HEK293 (cell line): ENCODE measurements at regions not wholly inside any gene's neighbourhood (a gene's known extent, or its start where the extent isn't known, plus 50 kb on each side); places are given as distances from the start of the nearest gene placed in this dataset.

ENCODE experiments used
- CTCF ChIA-PET: fragments of 350-600 bp; formaldehyde crosslinking; extraction: SDS; loops from one replicate; lab custom pipeline; 2021; ENCODE audit warnings: antibody characterized with exemption; lab: Yijun Ruan, JAX
- POLR2A ChIA-PET: fragments of 300-600 bp; formaldehyde crosslinking; extraction: SDS; loops from one replicate; lab custom pipeline; 2020; ENCODE audit warnings: antibody characterized with exemption, inconsistent platforms; lab: Yijun Ruan, JAX
- H3K27ac ChIP-seq: fragments of 200-500 bp; sonication (Bioruptor generic); 2 replicates; pipeline ENCODE4 v1.5.1; 2014; ENCODE audit warnings: low read depth, low read length, control low read depth, inconsistent platforms; ENCODE audit errors: extremely low read depth
- H3K36me3 ChIP-seq, 2 experiments: fragments of 200-500 bp in 1 of 2; sonication (Bioruptor generic) in 1 of 2; 1 replicate in 1 of 2; 2 replicates in 1 of 2; pipeline ENCODE4 v1.5.1; 2014 to 2017; ENCODE audit warnings: inconsistent platforms in 2 of 2, low read length in 2 of 2; ENCODE audit not compliant: control insufficient read depth in 2 of 2, insufficient read depth in 1 of 2
- H3K4me1 ChIP-seq: fragments of 200-500 bp; sonication (Bioruptor generic); 2 replicates; pipeline ENCODE4 v1.5.1; 2014; ENCODE audit warnings: mild to moderate bottlenecking, low read length, inconsistent platforms; ENCODE audit not compliant: control insufficient read depth, insufficient read depth
- H3K4me3 ChIP-seq: 2 replicates; pipeline ENCODE4 v1.5.1; 2011; ENCODE audit warnings: low read depth, mild to moderate bottlenecking, control low read depth, low read length, moderate library complexity
- H3K9me3 ChIP-seq: fragments of 200-500 bp; sonication (Bioruptor generic); 2 replicates; pipeline ENCODE4 v1.5.1; 2014; ENCODE audit warnings: low read depth, low read length, inconsistent platforms; ENCODE audit not compliant: control insufficient read depth, insufficient read depth
- GLI2 ChIP-seq: fragments of 450-650 bp; formaldehyde crosslinking; IDR thresholded peaks from 2 replicates; pipeline ENCODE4; 2017; ENCODE audit warnings: missing biosample characterization, missing genetic modification characterization, low read depth, borderline replicate concordance
- GLIS1 ChIP-seq: fragments of 450-650 bp; formaldehyde crosslinking; IDR thresholded peaks from 2 replicates; pipeline ENCODE4 v1.5.1; 2016; ENCODE audit warnings: missing biosample characterization, missing genetic modification characterization
- GLIS2 ChIP-seq: fragments of 450-650 bp; formaldehyde crosslinking; IDR thresholded peaks from 2 replicates; pipeline ENCODE4 v1.5.1; 2016; ENCODE audit warnings: missing biosample characterization, missing genetic modification characterization
- KLF17 ChIP-seq: fragments of 450-650 bp; formaldehyde crosslinking; IDR thresholded peaks from 2 replicates; pipeline ENCODE4 v1.5.1; 2016; ENCODE audit warnings: missing biosample characterization, missing genetic modification characterization
- OVOL3 ChIP-seq: fragments of 450-650 bp; formaldehyde crosslinking; IDR thresholded peaks from 2 replicates; pipeline ENCODE4 v1.5.1; 2016; ENCODE audit warnings: missing biosample characterization, missing genetic modification characterization
- REST ChIP-seq: fragments of 450-650 bp; formaldehyde crosslinking; IDR thresholded peaks from 2 replicates; pipeline ENCODE4 v1.5.1; 2016; ENCODE audit warnings: missing biosample characterization, missing genetic modification characterization
- TCF7L2 ChIP-seq: IDR thresholded peaks from 2 replicates; pipeline ENCODE4 v1.6.1; 2011; ENCODE audit warnings: low read depth, mild to moderate bottlenecking, inconsistent platforms, low read length, moderate library complexity, borderline replicate concordance
- YY1 ChIP-seq: fragments of 450-650 bp; formaldehyde crosslinking; IDR thresholded peaks from 2 replicates; pipeline ENCODE4 v1.5.1; 2018; ENCODE audit warnings: missing biosample characterization, missing genetic modification characterization
- ZBTB7A ChIP-seq: fragments of 450-650 bp; formaldehyde crosslinking; IDR thresholded peaks from 2 replicates; pipeline ENCODE4 v1.5.1; 2016; ENCODE audit warnings: low read depth, missing biosample characterization, missing genetic modification characterization
- ZFP41 ChIP-seq: fragments of 450-650 bp; formaldehyde crosslinking; IDR thresholded peaks from 2 replicates; pipeline ENCODE4 v1.5.1; 2016; ENCODE audit warnings: missing biosample characterization, missing genetic modification characterization, borderline replicate concordance
- ZFP69B ChIP-seq: fragments of 450-650 bp; formaldehyde crosslinking; IDR thresholded peaks from 2 replicates; pipeline ENCODE4 v1.5.1; 2016; ENCODE audit warnings: missing biosample characterization, missing genetic modification characterization
- ZNF132 ChIP-seq: fragments of 450-650 bp; formaldehyde crosslinking; IDR thresholded peaks from 2 replicates; pipeline ENCODE4 v1.5.1; 2017; ENCODE audit warnings: missing biosample characterization, missing genetic modification characterization, borderline replicate concordance
- ZNF2 ChIP-seq: fragments of 450-650 bp; formaldehyde crosslinking; IDR thresholded peaks from 2 replicates; pipeline ENCODE4 v1.5.1; 2016; ENCODE audit warnings: missing biosample characterization, missing genetic modification characterization
- ZNF23 ChIP-seq: fragments of 450-650 bp; formaldehyde crosslinking; IDR thresholded peaks from 2 replicates; pipeline ENCODE4 v1.5.1; 2016; ENCODE audit warnings: missing biosample characterization, missing genetic modification characterization, borderline replicate concordance
- ZNF48 ChIP-seq: fragments of 450-650 bp; formaldehyde crosslinking; IDR thresholded peaks from 2 replicates; pipeline ENCODE4 v1.5.1; 2016; ENCODE audit warnings: missing biosample characterization, missing genetic modification characterization
- ZNF488 ChIP-seq: fragments of 450-650 bp; formaldehyde crosslinking; IDR thresholded peaks from 2 replicates; pipeline ENCODE4 v1.5.1; 2016; ENCODE audit warnings: missing biosample characterization, missing genetic modification characterization
- ZNF501 ChIP-seq: fragments of 450-650 bp; formaldehyde crosslinking; IDR thresholded peaks from 2 replicates; pipeline ENCODE4 v1.5.1; 2016; ENCODE audit warnings: missing biosample characterization, missing genetic modification characterization
- ZNF558 ChIP-seq: fragments of 450-650 bp; formaldehyde crosslinking; IDR thresholded peaks from 2 replicates; pipeline ENCODE4 v1.5.1; 2016; ENCODE audit warnings: missing biosample characterization, missing genetic modification characterization
- ZNF629 ChIP-seq: fragments of 450-650 bp; formaldehyde crosslinking; IDR thresholded peaks from 2 replicates; pipeline ENCODE4 v1.5.1; 2017; ENCODE audit warnings: missing biosample characterization, missing genetic modification characterization
- ZNF664 ChIP-seq: fragments of 450-650 bp; formaldehyde crosslinking; IDR thresholded peaks from 2 replicates; pipeline ENCODE4 v1.5.1; 2016; ENCODE audit warnings: missing biosample characterization, missing genetic modification characterization
- ZNF791 ChIP-seq: fragments of 450-650 bp; formaldehyde crosslinking; IDR thresholded peaks from 2 replicates; pipeline ENCODE4 v1.5.1; 2016; ENCODE audit warnings: missing biosample characterization, missing genetic modification characterization
- ZNF837 ChIP-seq: fragments of 450-650 bp; formaldehyde crosslinking; IDR thresholded peaks from 2 replicates; pipeline ENCODE4 v1.5.1; 2016; ENCODE audit warnings: missing biosample characterization, missing genetic modification characterization
- TF ChIP-seq, protein P1 (sequence below): sonication (generic); formaldehyde crosslinking; IDR thresholded peaks from 2 replicates; pipeline ENCODE4 v1.8.1; 2022; ENCODE audit warnings: mild to moderate bottlenecking, moderate library complexity, missing genetic modification reagents
- TF ChIP-seq, protein P2 (sequence below): fragments of 450-650 bp; formaldehyde crosslinking; IDR thresholded peaks from 2 replicates; pipeline ENCODE4 v1.5.1; 2016; ENCODE audit warnings: missing biosample characterization, missing genetic modification characterization
- TF ChIP-seq, protein P3 (sequence below): fragments of 450-650 bp; formaldehyde crosslinking; IDR thresholded peaks from 2 replicates; pipeline ENCODE4 v1.5.1; 2017; ENCODE audit warnings: missing biosample characterization, missing genetic modification characterization

- CTCF ChIA-PET: interaction anchor here (0.6 kb wide), 2 partner anchors 135 to 568 kb away, joined by 4 read pairs; no protein-coding TSS in a partner anchor
- POLR2A ChIA-PET: interaction anchor here (0.6 kb wide), 1 partner anchor 13 kb away, joined by 3 read pairs; no protein-coding TSS in a partner anchor
These were observed 152.0 kb downstream of the UTRN start for GRCh38 chr6:144437105-144437504.

GRCh38 chr6:144438103-144438502 is 153.0 kb downstream of the UTRN start:
- Histone ChIP-seq H3K4me3 (no peak overlapping the region), H3K4me1 (no peaks in the 10 kb centered on the region), H3K36me3 (peaks cover 22 to 70% of the 10 kb centered on the region in 2 experiments), H3K9me3 (no peaks in the 10 kb centered on the region; the same call in 1 of the 2 replicates), H3K27ac (no peak overlapping the region)
- CTCF ChIA-PET: interaction anchor here (0.6 to 0.9 kb wide), 3 partner anchors 60 to 1195 kb away, joined by 3 read pairs; no protein-coding TSS in a partner anchor
- POLR2A ChIA-PET: no interaction called here
- TF ChIP-seq REST (tag by site-specific recombination): no peak
- no peak for TF ChIP-seq ZNF791
- no peak for TF ChIP-seq GLIS2
- TF ChIP-seq ZNF132 (tag by site-specific recombination): no peak
- no peak for TF ChIP-seq ZNF2 (tag by site-specific recombination)
- TF ChIP-seq OVOL3 (tag by site-specific recombination): no peak
- TF ChIP-seq ZNF664 (tag by site-specific recombination): no peak
- TF ChIP-seq GLI2 (tag by site-specific recombination): no peak
- TF ChIP-seq ZNF23 (tag by site-specific recombination): no peak
- TF ChIP-seq KLF17 (tag by site-specific recombination): no peak
- TF ChIP-seq ZNF501 (tag by site-specific recombination): no peak
- TF ChIP-seq TCF7L2: no peak

More at GRCh38 chr6:144437105-144437504, 152.0 kb downstream of the UTRN start:
- no peak overlapping the region for H3K4me3 ChIP-seq
- TF ChIP-seq YY1 (tag by site-specific recombination) (no peak), ZNF48 (tag by site-specific recombination) (no peak), ZNF488 (tag by site-specific recombination) (no peak), ZNF558 (tag by site-specific recombination) (no peak), ZFP41 (tag by site-specific recombination) (no peak), GLIS1 (tag by site-specific recombination) (no peak), GLIS2 (no peak), ZNF837 (tag by site-specific recombination) (no peak), ZNF629 (tag by site-specific recombination) (no peak), ZBTB7A (tag by site-specific recombination) (no peak), ZFP69B (tag by site-specific recombination) (no peak)
- TF ChIP-seq, protein P1, sequence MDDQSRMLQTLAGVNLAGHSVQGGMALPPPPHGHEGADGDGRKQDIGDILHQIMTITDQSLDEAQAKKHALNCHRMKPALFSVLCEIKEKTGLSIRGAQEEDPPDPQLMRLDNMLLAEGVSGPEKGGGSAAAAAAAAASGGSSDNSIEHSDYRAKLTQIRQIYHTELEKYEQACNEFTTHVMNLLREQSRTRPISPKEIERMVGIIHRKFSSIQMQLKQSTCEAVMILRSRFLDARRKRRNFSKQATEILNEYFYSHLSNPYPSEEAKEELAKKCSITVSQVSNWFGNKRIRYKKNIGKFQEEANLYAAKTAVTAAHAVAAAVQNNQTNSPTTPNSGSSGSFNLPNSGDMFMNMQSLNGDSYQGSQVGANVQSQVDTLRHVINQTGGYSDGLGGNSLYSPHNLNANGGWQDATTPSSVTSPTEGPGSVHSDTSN (CRISPR knock-in tag): no peak
- TF ChIP-seq, protein P2, sequence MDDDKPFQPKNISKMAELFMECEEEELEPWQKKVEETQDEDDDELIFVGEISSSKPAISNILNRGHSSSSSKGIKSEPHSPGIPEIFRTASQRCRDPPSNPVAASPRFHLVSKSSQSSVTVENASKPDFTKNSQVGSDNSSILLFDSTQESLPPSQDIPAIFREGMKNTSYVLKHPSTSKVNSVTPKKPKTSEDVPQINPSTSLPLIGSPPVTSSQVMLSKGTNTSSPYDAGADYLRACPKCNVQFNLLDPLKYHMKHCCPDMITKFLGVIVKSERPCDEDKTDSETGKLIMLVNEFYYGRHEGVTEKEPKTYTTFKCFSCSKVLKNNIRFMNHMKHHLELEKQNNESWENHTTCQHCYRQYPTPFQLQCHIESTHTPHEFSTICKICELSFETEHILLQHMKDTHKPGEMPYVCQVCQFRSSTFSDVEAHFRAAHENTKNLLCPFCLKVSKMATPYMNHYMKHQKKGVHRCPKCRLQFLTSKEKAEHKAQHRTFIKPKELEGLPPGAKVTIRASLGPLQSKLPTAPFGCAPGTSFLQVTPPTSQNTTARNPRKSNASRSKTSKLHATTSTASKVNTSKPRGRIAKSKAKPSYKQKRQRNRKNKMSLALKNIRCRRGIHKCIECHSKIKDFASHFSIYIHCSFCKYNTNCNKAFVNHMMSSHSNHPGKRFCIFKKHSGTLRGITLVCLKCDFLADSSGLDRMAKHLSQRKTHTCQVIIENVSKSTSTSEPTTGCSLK (tag by site-specific recombination): no peak
- TF ChIP-seq, protein P3, sequence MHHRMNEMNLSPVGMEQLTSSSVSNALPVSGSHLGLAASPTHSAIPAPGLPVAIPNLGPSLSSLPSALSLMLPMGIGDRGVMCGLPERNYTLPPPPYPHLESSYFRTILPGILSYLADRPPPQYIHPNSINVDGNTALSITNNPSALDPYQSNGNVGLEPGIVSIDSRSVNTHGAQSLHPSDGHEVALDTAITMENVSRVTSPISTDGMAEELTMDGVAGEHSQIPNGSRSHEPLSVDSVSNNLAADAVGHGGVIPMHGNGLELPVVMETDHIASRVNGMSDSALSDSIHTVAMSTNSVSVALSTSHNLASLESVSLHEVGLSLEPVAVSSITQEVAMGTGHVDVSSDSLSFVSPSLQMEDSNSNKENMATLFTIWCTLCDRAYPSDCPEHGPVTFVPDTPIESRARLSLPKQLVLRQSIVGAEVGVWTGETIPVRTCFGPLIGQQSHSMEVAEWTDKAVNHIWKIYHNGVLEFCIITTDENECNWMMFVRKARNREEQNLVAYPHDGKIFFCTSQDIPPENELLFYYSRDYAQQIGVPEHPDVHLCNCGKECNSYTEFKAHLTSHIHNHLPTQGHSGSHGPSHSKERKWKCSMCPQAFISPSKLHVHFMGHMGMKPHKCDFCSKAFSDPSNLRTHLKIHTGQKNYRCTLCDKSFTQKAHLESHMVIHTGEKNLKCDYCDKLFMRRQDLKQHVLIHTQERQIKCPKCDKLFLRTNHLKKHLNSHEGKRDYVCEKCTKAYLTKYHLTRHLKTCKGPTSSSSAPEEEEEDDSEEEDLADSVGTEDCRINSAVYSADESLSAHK (tag by site-specific recombination): no peak
- TF ChIP-seq, all 188 proteins: peak for 0
- no peak overlapping the region for H3K27ac ChIP-seq
- no peaks in the 10 kb centered on the region; the same call in 1 of the 2 replicates for H3K9me3 ChIP-seq
- H3K4me1 ChIP-seq: no peaks in the 10 kb centered on the region
- H3K36me3 ChIP-seq: peaks cover 22 to 64% of the 10 kb centered on the region in 2 experiments
